GM12864 (cell line): ENCODE measurements at regions not wholly inside any gene's neighbourhood (a gene's known extent, or its start where the extent isn't known, plus 50 kb on each side); places are given as distances from the start of the nearest gene placed in this dataset.
"Not testable (repeated sequence)": the region's sequence is repeated elsewhere in the genome, so short reads cannot be mapped to it uniquely, and the experiment has no call there.

ENCODE experiments used
- DNase-seq: peaks from one replicate; pipeline ENCODE4 v3.0.0-alpha.2; 2011; ENCODE audit warnings: low read depth
- H3K4me3 ChIP-seq: 2 replicates; pipeline ENCODE4 v1.5.1; 2011; ENCODE audit warnings: mild to moderate bottlenecking, low read depth, low read length, control low read depth
- TF ChIP-seq, protein P1 (sequence below): IDR thresholded peaks from 2 replicates; pipeline ENCODE4 v1.5.1; 2011; ENCODE audit warnings: low read depth, mild to moderate bottlenecking, moderate library complexity, low read length, control low read depth, inconsistent platforms; ENCODE audit errors: missing control alignments

DNA sequence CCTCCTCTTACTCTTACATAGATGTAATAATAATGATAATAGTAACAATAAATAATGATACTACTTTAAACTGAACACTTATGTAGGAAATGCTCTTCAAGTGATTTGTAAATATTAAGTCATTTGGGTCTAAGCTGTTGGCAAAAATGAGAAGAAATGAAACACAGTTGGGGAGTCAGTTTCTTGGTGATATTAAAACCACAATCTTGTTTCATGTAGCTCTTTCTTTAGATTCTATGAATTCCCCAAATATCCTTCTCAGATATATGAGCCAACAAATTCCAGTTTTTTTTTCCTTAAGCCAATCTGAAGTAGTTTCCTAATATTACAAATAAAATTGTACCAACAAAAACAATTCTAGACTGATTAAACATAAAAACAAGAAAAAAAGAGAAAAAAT is 1115.6 kb upstream of the CNTN5 start:
- no peak overlapping the region for H3K4me3 ChIP-seq
- no peak for DNase-seq
- TF ChIP-seq, protein P1, sequence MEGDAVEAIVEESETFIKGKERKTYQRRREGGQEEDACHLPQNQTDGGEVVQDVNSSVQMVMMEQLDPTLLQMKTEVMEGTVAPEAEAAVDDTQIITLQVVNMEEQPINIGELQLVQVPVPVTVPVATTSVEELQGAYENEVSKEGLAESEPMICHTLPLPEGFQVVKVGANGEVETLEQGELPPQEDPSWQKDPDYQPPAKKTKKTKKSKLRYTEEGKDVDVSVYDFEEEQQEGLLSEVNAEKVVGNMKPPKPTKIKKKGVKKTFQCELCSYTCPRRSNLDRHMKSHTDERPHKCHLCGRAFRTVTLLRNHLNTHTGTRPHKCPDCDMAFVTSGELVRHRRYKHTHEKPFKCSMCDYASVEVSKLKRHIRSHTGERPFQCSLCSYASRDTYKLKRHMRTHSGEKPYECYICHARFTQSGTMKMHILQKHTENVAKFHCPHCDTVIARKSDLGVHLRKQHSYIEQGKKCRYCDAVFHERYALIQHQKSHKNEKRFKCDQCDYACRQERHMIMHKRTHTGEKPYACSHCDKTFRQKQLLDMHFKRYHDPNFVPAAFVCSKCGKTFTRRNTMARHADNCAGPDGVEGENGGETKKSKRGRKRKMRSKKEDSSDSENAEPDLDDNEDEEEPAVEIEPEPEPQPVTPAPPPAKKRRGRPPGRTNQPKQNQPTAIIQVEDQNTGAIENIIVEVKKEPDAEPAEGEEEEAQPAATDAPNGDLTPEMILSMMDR = no peak

DNA sequence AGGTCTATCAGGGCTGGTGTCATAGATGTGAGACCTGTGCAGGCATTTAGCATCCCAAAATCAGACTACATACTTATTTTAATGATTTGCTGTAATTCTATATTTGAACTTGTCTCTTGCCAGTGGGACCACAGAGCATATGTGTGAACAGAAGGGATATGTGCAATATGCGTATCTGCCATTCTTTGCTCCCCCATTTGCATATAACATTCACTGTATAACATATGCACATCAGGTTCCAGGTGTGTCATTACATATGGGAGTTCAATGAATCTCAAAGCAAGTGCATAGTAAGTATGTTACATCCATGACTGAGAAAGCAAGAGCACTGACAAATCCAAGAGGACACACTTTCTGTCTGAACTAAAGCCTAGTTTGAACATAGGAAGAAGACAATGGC is 1115.1 kb upstream of the CNTN5 start:
- H3K4me3 ChIP-seq = no peak overlapping the region
- TF ChIP-seq, protein P1 = no peak
- no peak for DNase-seq

DNA sequence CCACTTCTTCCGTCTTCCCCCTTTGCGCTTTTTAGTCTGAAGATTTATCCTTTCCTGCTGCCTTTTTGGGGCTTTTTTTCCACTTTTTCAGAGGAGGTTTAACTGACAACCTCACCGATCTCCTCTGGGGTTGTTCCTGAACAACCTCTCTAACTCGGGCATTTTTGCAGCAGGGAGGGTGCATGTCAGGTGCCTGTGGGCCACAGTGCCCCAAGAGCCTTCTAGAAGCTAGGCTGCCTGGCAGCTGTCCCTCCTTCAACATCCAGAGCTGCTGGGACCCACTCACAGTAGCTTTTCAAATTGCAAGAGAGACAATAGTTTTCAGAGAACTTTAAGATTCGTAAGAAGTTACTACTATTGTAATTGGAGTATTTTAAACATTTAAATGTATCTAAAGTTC is 1112.4 kb upstream of the CNTN5 start:
- H3K4me3 ChIP-seq = no peak overlapping the region
- TF ChIP-seq, protein P1 = no peak
- DNase-seq = no peak

DNA sequence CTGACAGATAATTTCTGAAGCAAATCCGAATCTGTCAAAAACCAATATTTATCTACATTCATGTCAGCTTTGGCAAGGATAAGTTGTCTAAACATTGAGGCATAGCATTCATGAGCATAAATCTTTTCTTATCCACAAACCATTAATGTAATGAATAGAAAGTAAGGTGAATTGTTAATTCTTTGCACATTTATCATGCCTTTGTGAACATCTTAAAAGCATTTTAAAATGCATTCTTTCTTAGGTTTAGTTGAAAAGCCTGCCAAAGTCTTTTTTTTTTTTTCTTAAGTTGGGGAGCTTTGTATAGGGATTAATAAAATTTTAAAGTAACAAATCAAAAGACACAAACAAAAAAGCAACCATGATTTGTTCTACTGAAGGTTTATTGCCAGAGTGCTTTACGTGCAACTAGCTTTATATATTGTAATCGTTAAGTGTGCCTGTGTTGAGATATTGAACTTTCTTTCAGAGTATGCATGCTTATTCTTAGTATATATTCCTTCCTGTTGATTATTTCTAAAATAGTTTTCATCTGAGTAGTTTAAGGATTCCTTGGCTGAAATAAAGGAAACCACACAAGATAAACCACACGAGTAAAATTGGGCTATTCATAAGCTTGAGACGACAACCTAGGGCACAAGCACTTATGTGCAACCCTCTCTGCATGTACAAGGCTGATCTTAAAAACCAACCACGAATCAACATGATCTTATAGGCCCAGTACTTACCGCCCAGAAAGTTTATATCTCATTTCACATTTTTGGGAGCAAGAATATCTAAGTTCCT is 1110.9 kb upstream of the CNTN5 start:
- TF ChIP-seq, protein P1 = no peak
- H3K4me3 ChIP-seq = no peak overlapping the region
- DNase-seq = no peak

DNA sequence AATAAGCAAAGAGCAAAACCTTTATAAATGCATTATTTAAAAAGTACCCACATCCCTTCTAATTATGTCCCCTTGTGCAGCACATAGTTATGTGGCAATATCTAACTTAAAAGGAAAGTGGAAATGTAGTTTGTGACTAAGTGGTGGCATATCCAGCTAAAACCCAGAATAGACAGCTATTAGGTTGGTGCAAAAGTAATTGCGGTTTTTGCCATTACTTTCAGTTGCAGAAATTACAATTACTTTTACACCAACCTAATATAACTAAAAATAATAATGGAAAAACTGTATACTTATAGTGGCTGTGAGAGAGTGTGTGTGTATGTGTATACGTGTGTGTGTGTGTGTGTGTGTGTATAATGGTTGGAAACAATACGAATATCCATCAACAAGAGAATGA is 1108.1 kb upstream of the CNTN5 start:
- no peak for DNase-seq
- no peak overlapping the region for H3K4me3 ChIP-seq
- TF ChIP-seq, protein P1 = no peak

DNA sequence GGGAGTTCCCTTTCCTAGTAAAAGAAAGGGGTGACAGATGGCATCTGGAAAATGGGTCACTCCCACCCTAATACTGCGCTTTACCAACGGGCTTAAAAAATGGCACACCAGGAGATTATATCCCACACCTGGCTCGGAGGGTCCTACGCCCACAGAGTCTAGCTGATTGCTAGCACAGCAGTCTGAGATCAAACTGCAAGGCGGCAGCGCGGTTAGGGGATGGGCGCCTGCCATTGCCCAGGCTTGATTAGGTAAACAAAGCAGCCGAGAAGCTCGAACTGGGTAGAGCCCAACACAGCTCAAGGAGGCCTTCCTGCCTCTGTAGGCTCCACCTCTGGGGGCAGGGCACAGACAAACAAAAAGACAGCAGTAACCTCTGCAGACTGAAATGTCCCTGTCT is 1097.8 kb upstream of the CNTN5 start:
- not testable (repeated sequence) for DNase-seq, H3K4me3 ChIP-seq

DNA sequence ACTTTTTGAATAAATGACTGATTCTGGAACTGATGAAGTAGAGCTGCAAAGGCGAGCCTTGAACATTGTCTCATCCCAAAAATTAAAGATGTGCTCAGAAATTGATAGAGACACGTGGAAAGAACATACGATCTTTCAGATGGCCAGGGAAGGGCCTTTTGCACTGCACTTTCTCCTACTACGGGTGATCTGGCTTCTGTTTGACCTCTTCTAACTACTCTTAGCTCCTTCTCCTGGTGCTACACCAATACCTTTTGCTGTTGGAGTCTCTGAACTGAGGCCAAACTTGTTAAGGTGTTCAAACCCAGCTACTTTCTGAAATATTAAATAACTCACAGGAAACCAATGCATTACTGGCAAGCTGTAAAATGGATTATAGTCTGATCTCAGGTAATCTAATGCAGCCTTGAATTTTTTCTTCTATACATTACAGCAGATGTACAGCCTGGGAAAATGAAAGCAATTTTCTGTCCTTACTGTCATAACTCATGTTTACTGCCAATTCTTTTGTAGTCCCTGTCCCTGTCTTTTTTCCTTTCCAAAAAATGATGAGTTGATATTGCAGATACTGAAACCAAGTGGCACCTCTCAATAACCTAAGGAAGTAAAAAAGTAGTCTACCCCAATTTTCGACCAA is 1086.1 kb upstream of the CNTN5 start:
- no peak for DNase-seq

More for the DNA sequence above, 1086.1 kb upstream of the CNTN5 start:
- H3K4me3 ChIP-seq = no peak overlapping the region
- TF ChIP-seq, protein P1 = no peak
